Endothelial cell of umbilical vein (primary cell): ENCODE measurements at regions not wholly inside any gene's neighbourhood (a gene's known extent, or its start where the extent isn't known, plus 50 kb on each side); places are given as distances from the start of the nearest gene placed in this dataset.

Source experiments
- BruUV-seq: library from RNA; stranded (reverse); fragments of 400-500 nt; replicated peaks from 2 replicates; lab custom pipeline; 2021; lab: Mats Ljungman, UMichigan
- CTCF ChIA-PET: fragments of 300-600, 350-600 bp; sonication (Branson Sonifier 250); formaldehyde crosslinking; loops from one replicate; lab custom pipeline; 2021; ENCODE audit warnings: antibody characterized with exemption, inconsistent platforms; lab: Charles Lee
- POLR2A ChIA-PET: fragments of 300-600, 350-600 bp; sonication (Branson Sonifier 250); formaldehyde crosslinking; loops from one replicate; lab custom pipeline; 2021; ENCODE audit warnings: antibody characterized with exemption, inconsistent platforms; lab: Charles Lee
- DNase-seq: peaks from one replicate; pipeline ENCODE4 v3.0.0-alpha.2; 2011; ENCODE audit warnings: low read depth, low spot score
- FAIRE-seq: peaks from 2 replicates; lab custom pipeline; 2011; peaks lifted over from hg19 to GRCh38; lab: Jason Lieb, UNC
- H2AFZ ChIP-seq: 2 replicates; pipeline ENCODE4 v1.6.0; 2012; ENCODE audit warnings: low read depth, low read length, control low read depth, inconsistent platforms
- H3K27ac ChIP-seq: 2 replicates; pipeline ENCODE4 v1.5.1; 2011; ENCODE audit warnings: low read depth, mild to moderate bottlenecking, control low read depth, low read length, moderate library complexity; ENCODE audit not compliant: insufficient read depth
- H3K27me3 ChIP-seq, 2 experiments: 2 replicates each; pipeline versions ENCODE4 v1.6.0 to v1.6.1; 2011; ENCODE audit warnings: low read length in 2 of 2, mixed read lengths in 1 of 2; ENCODE audit not compliant: control insufficient read depth in 2 of 2, insufficient read depth in 2 of 2
- H3K36me3 ChIP-seq, 2 experiments: 2 replicates in 1 of 2; 3 replicates in 1 of 2; pipeline ENCODE4 v1.5.1; 2011; ENCODE audit warnings: low read length in 2 of 2, mild to moderate bottlenecking in 1 of 2, moderate library complexity in 1 of 2; ENCODE audit not compliant: control insufficient read depth in 2 of 2, insufficient read depth in 2 of 2; ENCODE audit errors: extremely low read depth in 1 of 2
- H3K4me1 ChIP-seq: 3 replicates; pipeline ENCODE4 v1.5.1; 2011; ENCODE audit warnings: mild to moderate bottlenecking, low read length; ENCODE audit not compliant: control insufficient read depth, insufficient read depth; ENCODE audit errors: extremely low read depth
- H3K4me2 ChIP-seq: 2 replicates; pipeline ENCODE4 v1.6.1; 2011; ENCODE audit warnings: low read length, control low read depth, mixed read lengths; ENCODE audit not compliant: insufficient read depth
- H3K4me3 ChIP-seq, 3 experiments: fragments of 200-600 bp in 1 of 3; sonication (generic), shearing (Covaris generic) in 1 of 3; replicated peaks in 1 of 3; 2 replicates each; pipeline ENCODE4 v1.5.1; 2011 to 2016; ENCODE audit warnings: control low read depth in 3 of 3, low read length in 3 of 3, mild to moderate bottlenecking in 2 of 3, inconsistent platforms in 1 of 3, low read depth in 1 of 3, moderate library complexity in 1 of 3; ENCODE audit not compliant: insufficient read depth in 1 of 3
- H3K79me2 ChIP-seq: 2 replicates; pipeline ENCODE4 v1.6.0; 2012; ENCODE audit warnings: low read length, inconsistent platforms; ENCODE audit not compliant: control insufficient read depth, insufficient read depth
- H3K9ac ChIP-seq: replicated peaks from 2 replicates; pipeline ENCODE3; 2011; ENCODE audit warnings: low read length, control low read depth; ENCODE audit not compliant: insufficient read depth; ENCODE audit errors: extremely low read depth
- H3K9me1 ChIP-seq: replicated peaks from 3 replicates; pipeline ENCODE4 v1.6.0; 2011; ENCODE audit warnings: mild to moderate bottlenecking, low read length; ENCODE audit not compliant: control insufficient read depth, insufficient read depth; ENCODE audit errors: extremely low read depth
- H3K9me3 ChIP-seq: replicated peaks from 2 replicates; pipeline ENCODE4 v1.5.1; 2012; ENCODE audit warnings: low read length, inconsistent platforms; ENCODE audit not compliant: control insufficient read depth, insufficient read depth
- H4K20me1 ChIP-seq: replicated peaks from 2 replicates; pipeline ENCODE3; 2011; ENCODE audit warnings: mild to moderate bottlenecking, low read length; ENCODE audit not compliant: control insufficient read depth, insufficient read depth; ENCODE audit errors: extremely low read depth
- CTCF ChIP-seq, 2 donors: IDR thresholded peaks; 1 replicate in 1 of 2; 2 replicates in 1 of 2; pipeline ENCODE4 v1.5.1; 2011; ENCODE audit warnings: low read length in 2 of 2, mild to moderate bottlenecking in 2 of 2, moderate library complexity in 2 of 2, control low read depth in 1 of 2, inconsistent platforms in 1 of 2, low read depth in 1 of 2; ENCODE audit not compliant: insufficient read depth in 1 of 2; ENCODE audit errors: extremely low read depth in 1 of 2
- EZH2 ChIP-seq: IDR thresholded peaks from 2 replicates; pipeline ENCODE4 v1.6.1; 2012; ENCODE audit warnings: borderline replicate concordance, low read depth, mild to moderate bottlenecking, moderate library complexity, low read length, inconsistent platforms; ENCODE audit not compliant: severe bottlenecking
- FOS ChIP-seq: IDR thresholded peaks from 2 replicates; pipeline ENCODE4 v1.6.1; 2011; ENCODE audit warnings: mild to moderate bottlenecking, low read length, moderate library complexity, borderline replicate concordance; ENCODE audit not compliant: insufficient read depth
- GATA2 ChIP-seq: IDR thresholded peaks from 2 replicates; pipeline ENCODE4 v1.7.0; 2011; ENCODE audit warnings: low read depth, mild to moderate bottlenecking, moderate library complexity, mixed read lengths, low read length; ENCODE audit not compliant: insufficient read length, insufficient read depth
- JUN ChIP-seq: IDR thresholded peaks from 2 replicates; pipeline ENCODE4 v1.6.1; 2011; ENCODE audit warnings: borderline replicate concordance, low read depth; ENCODE audit not compliant: insufficient read length, insufficient read depth
- MYC ChIP-seq: IDR thresholded peaks from one replicate; pipeline ENCODE4 v1.6.1; 2011; ENCODE audit warnings: mild to moderate bottlenecking, low read depth, low read length
- POLR2A ChIP-seq: IDR thresholded peaks from 2 replicates; pipeline ENCODE4 v1.6.1; 2012; ENCODE audit warnings: low read depth, mild to moderate bottlenecking, control low read depth, low read length
- POLR2AphosphoS5 ChIP-seq: IDR thresholded peaks from 2 replicates; pipeline ENCODE4 v1.6.1; 2012; ENCODE audit warnings: low read depth, mild to moderate bottlenecking, control low read depth, low read length, moderate library complexity; ENCODE audit not compliant: insufficient read depth
- dilution Hi-C: fragments of 300-500 bp; cut with MboI; formaldehyde crosslinking; loops from one replicate; pipeline ENCODE4 v1.15.0; 2019; ENCODE audit warnings: low sequenced_read_pairs; ENCODE audit not compliant: extremely low pct_ligation_motif_present
- intact Hi-C: fragments of 100-400 bp; cut with micrococcal nuclease; formaldehyde crosslinking; loops from one replicate; pipeline ENCODE4 v1.10.0; 2022
- TF ChIP-seq, protein P1 (sequence below): IDR thresholded peaks from 2 replicates; pipeline ENCODE4 v1.6.1; 2011; ENCODE audit not compliant: insufficient read depth, insufficient read length

- no peak overlapping the region for H3K4me2 ChIP-seq
- H3K9ac ChIP-seq = no peak overlapping the region
- dilution Hi-C loops = no loop called here
- H3K9me3 ChIP-seq = no peaks in the 10 kb centered on the region
- TF ChIP-seq FOS (no peak), EZH2 (no peak), POLR2AphosphoS5 (no peak), POLR2A (no peak), MYC (no peak), GATA2 (no peak), JUN (no peak), CTCF (IDR thresholded peaks at IDR 0.05; ENCODE audit: extremely low read depth in 1 of 2, insufficient read depth in 1 of 2, low read depth in 1 of 2, low read length in 2 of 2) (no peak)
- TF ChIP-seq, protein P1, sequence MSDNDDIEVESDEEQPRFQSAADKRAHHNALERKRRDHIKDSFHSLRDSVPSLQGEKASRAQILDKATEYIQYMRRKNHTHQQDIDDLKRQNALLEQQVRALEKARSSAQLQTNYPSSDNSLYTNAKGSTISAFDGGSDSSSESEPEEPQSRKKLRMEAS = no peak
- POLR2A ChIA-PET = interaction anchor here (0.5 kb wide), 1 partner anchor 62 kb away, joined by 3 read pairs; no protein-coding TSS in a partner anchor
- DNase-seq = no peak
- H2AFZ ChIP-seq = no peak overlapping the region
- H4K20me1 ChIP-seq = no peaks in the 10 kb centered on the region
- H3K4me3 ChIP-seq = no peak overlapping the region
- H3K36me3 ChIP-seq = no peaks in the 10 kb centered on the region
- FAIRE-seq = no peak
- H3K79me2 ChIP-seq = no peaks in the 10 kb centered on the region
- peaks cover 35% of the 10 kb centered on the region for H3K4me1 ChIP-seq
- H3K27me3 ChIP-seq = no peaks in the 10 kb centered on the region
- BruUV-seq = no TSS peak
- intact Hi-C loops = no loop called here
- H3K27ac ChIP-seq = no peak overlapping the region
- CTCF ChIA-PET = interaction anchor here (0.7 kb wide), 1 partner anchor 141 kb away, joined by 3 read pairs; no protein-coding TSS in a partner anchor
- H3K9me1 ChIP-seq = no peaks in the 10 kb centered on the region
Observed at GRCh38 chr6:11434565-11435326, 102.8 kb upstream of the TMEM170B start.
